Umbilical cord (tissue), 1 donor: ENCODE measurements at regions not wholly inside any gene's neighbourhood (a gene's known extent, or its start where the extent isn't known, plus 50 kb on each side); places are given as distances from the start of the nearest gene placed in this dataset.

Experiments used
- DNase-seq: peaks from one replicate; pipeline ENCODE4 v3.0.0-alpha.2; 2015; ENCODE audit warnings: low spot score

DNA sequence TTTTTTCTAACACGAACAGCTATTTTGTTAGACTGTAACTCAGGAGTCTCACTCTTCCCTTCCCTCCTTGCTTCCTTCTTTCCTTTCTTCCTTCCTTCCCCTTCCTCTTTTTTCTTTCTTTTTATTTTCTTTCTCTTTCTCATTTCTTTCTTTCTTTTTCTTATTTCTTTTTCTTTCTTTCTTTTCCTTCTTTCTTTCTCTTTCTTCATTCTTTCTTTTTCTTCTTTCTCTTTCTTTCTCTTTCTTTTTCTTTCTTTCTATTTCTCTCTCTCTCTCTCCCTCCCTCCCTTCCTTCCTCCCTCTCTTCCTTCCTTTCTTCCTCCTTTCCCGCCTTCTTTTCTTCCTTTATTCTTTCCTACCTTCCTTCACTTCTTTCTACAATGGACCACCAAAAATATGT lies 1443.0 kb upstream of the LRRTM3 start:
- no peak for DNase-seq

DNA sequence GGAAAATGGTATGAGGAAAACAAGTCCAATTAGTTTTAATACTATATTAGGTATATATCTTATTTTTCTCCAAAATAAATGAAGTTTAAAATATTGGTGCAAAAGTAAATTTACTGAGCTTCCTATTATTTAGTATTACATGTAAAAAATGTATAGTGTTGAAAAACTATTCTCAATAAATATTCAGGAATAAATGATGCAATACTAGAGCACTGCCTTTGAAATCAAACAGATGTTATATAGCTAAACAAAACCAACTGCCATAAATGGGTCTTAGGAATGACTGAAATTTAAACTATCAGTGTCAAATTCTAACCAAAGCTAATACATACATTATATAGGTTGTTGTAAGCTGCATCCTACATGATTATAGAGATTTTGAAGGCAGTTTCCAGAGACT lies 1434.0 kb upstream of the LRRTM3 start:
- peak; percentile 0 for DNase-seq

DNA sequence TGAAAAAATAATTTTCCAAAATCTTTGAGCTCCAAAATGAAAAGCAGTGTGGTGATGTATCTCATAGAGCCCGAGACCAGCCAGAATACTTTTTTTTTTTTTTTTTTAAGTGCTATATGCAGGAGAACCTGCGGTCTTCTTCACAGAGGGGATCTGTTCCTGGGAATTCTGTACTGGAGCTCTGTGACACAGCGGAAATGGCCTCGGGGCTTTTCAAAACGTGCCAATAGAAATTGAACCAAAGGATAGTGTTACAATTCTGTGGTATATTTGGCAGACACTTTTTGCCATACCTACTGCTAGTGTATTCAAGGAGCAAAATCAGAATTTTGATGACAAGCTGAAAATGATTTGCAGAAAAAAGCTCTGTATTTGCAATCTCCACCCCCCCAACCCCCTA lies 1429.3 kb upstream of the LRRTM3 start:
- no peak for DNase-seq

GRCh38 chr10:65497837-65498236 lies 1428.0 kb upstream of the LRRTM3 start:
- DNase-seq, result no peak

- DNase-seq, result no peak
Measured at GRCh38 chr10:65500716-65501115, 1425.1 kb upstream of the LRRTM3 start.

DNA sequence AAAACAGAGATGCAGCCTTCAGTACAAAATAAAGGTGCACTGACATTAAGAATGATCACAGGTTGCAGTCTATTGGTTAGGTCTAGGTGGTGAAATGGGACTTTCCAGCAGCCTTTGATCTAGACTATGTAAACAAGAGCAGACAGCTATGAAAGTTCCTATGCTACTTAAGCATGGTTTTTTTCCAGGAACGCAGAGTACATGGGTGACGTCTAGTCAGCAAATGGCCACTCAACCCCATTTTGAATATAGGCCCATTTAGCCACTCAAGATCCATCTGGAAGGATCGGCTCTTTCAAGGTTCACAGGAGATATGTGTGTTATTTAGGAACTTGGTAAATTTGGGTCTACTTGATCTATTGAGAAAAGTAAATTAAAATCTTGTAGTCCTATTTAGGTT lies 1424.6 kb upstream of the LRRTM3 start:
- DNase-seq, result no peak

DNA sequence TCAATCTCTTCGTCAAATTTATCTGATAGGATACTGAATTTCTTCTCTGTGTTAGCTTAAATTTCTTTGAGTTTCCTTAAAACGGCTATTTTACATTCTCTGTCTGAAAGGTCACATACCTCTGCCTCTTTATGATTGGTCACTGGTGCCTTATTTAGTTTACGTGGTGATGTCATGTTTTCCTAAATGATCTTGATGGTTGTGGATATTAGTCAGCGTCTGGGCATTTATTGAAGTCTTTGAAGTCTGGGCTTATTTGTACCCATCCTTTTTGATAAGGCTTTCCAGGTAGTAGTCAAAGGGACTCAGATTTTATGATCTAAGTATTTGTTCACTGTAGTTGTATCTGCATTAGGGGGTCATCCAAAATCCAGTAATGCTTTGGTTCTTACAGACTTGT lies 1407.5 kb upstream of the LRRTM3 start:
- no peak for DNase-seq

DNA sequence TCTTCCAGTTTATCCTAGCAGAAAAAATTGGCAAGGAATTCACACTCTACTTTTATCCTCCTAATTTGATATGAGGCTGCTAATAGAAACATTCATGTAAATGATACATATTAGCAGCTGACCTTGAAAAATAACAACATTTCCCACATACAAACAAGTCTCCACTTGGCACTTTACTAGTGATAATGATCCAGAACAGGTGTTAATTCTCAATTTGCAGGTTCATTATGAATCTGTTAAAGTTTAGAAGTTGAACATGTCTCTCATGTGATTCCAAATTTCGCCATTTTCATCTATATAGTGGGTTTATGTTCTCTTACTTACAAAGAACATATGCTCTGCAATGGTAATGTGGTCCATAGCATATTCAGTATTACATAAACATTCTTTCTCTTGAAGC lies 1396.8 kb upstream of the LRRTM3 start:
- no peak for DNase-seq

- no peak for DNase-seq
Measured at GRCh38 chr10:65531545-65531944, 1394.3 kb upstream of the LRRTM3 start.

DNA sequence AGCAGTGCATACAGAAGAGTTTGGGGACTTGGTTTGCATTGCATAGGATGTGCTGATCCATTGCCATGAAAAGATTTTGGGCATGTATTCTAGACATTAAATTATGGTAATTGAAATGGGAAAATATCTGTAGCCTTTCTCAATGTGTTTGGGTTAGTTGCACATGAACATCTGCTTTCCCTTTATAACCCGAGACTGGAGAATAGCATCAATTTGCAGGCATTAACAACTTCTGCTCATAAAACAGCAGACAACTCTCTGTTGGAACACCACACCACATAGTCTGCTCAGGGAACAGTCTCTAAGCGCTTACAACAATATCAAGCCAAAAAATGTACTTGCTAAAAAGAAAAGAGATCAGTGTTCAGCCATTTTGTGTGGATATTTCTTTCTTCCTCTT lies 1391.1 kb upstream of the LRRTM3 start:
- no peak for DNase-seq

- DNase-seq, result no peak
Measured at GRCh38 chr10:65544756-65545155, 1381.1 kb upstream of the LRRTM3 start.

DNA sequence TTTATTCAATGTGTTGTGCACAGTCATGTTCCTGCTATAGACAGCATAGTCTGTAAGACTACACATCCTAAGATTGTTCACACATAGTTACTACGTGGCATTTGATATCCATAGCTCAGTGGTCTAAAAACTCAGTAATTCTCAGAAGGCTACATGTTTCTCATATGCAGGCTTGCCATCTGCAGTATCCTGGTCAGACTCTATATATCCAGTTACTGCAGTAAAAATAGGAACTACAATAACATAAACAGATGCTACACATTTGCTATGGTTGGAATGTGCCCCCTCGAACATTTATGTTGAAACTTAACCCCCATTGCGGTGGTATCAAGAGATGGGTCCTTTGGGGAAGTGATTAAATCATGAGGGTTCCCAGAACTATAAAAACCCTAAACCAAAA lies 1377.8 kb upstream of the LRRTM3 start:
- no peak for DNase-seq

- no peak for DNase-seq
Measured at GRCh38 chr10:65550761-65551160, 1375.1 kb upstream of the LRRTM3 start.

- DNase-seq, result no peak
Measured at GRCh38 chr10:65555192-65555591, 1370.6 kb upstream of the LRRTM3 start.

DNA sequence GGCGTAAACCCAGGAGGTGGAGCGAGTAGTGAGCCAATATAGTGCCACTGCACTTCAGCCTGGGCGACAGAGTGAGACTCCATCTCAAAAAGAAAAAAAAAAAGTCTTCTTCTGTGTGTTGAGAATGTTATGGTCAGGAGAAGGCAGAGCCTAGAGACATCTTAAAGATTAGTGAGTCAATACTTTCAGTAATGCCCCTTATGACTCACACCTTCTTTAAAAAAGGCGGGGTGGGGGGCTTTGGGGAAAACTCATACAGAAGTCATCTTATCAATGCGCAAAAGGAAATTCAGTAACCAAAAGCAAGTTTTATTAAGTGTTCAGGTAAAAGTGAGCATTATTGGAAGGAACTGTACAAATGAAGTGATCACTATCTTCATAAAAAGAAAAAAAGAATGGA lies 1369.8 kb upstream of the LRRTM3 start:
- no peak for DNase-seq

GRCh38 chr10:65559369-65559768 lies 1366.5 kb upstream of the LRRTM3 start:
- DNase-seq, result no peak

DNA sequence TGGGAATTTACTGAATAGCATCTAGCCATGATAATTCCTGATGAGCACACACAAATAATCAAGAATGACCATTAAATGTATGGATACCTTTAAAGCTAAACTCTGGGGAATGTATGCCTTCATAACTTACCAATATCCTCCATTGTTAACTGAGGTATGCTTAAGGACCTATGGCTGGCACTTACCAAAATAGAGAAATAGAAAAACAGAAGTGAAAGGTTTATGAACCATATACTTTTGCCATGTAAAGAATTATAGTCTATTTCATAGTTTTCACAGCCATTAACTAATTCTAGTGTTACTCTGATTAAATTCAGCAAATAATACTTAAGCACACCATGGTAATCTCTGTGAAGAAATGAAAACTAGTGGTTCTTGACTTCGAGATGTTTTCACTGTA lies 1360.6 kb upstream of the LRRTM3 start:
- DNase-seq, result no peak

GRCh38 chr10:65566906-65567305 lies 1358.9 kb upstream of the LRRTM3 start:
- no peak for DNase-seq

- DNase-seq, result peak; percentile 87
Measured at GRCh38 chr10:65570143-65571010, 1355.5 kb upstream of the LRRTM3 start.

- peak; percentile 41 for DNase-seq
Measured at GRCh38 chr10:65571011-65571570, 1354.7 kb upstream of the LRRTM3 start.

- DNase-seq, result no peak
Measured at GRCh38 chr10:65581426-65582026, 1344.3 kb upstream of the LRRTM3 start.

GRCh38 chr10:65602182-65602865 lies 1323.5 kb upstream of the LRRTM3 start:
- DNase-seq, result no peak
